PC-3 (cell line): ENCODE measurements at regions not wholly inside any gene's neighbourhood (a gene's known extent, or its start where the extent isn't known, plus 50 kb on each side); places are given as distances from the start of the nearest gene placed in this dataset.

Source experiments
- CTCF ChIP-seq: fragments of 300-600 bp; sonication (generic); conservative IDR thresholded peaks from 2 replicates; pipeline ENCODE4 v1.5.1; 2017; ENCODE audit warnings: antibody characterized with exemption, low read depth, mild to moderate bottlenecking, low read length
- EZH2 ChIP-seq: fragments of 300-600 bp; sonication (generic); IDR thresholded peaks from one replicate; pipeline ENCODE4 v1.6.1; 2017; ENCODE audit warnings: antibody characterized with exemption, mild to moderate bottlenecking, low read length; ENCODE audit not compliant: unreplicated experiment
- EZH2phosphoT487 ChIP-seq: fragments of 300-600 bp; sonication (generic); IDR thresholded peaks from 2 replicates; pipeline ENCODE4 v1.6.1; 2018; ENCODE audit warnings: mild to moderate bottlenecking, antibody characterized with exemption, low read length, borderline replicate concordance

- TF ChIP-seq EZH2, result no peak
- no peak for TF ChIP-seq CTCF
- TF ChIP-seq EZH2phosphoT487, result no peak
Measured at GRCh38 chr3:19025441-19025840, 122.9 kb upstream of the KCNH8 start.
